Suprapubic skin (tissue), 4 donors: ENCODE measurements at regions not wholly inside any gene's neighbourhood (a gene's known extent, or its start where the extent isn't known, plus 50 kb on each side); places are given as distances from the start of the nearest gene placed in this dataset.
"Not testable (repeated sequence)": the region's sequence is repeated elsewhere in the genome, so short reads cannot be mapped to it uniquely, and the experiment has no call there.

Source experiments
- DNase-seq, 2 donors: peaks; one replicate each; pipeline ENCODE4 v3.0.0-alpha.2; 2019; ENCODE audit warnings: low spot score in 2 of 2
- H3K27ac ChIP-seq: fragments of 200-600 bp; sonication (generic); one replicate; pipeline ENCODE4 v1.5.1; 2019
- H3K27me3 ChIP-seq: fragments of 200-600 bp; sonication (generic); one replicate; pipeline ENCODE4 v1.5.1; 2019
- H3K36me3 ChIP-seq: fragments of 200-600 bp; sonication (generic); one replicate; pipeline ENCODE4 v1.5.1; 2019
- H3K4me1 ChIP-seq: fragments of 200-600 bp; sonication (generic); one replicate; pipeline ENCODE4 v1.5.1; 2019
- H3K4me3 ChIP-seq: fragments of 200-600 bp; sonication (generic); one replicate; pipeline ENCODE4 v1.5.1; 2019; ENCODE audit warnings: mild to moderate bottlenecking
- H3K9me3 ChIP-seq: fragments of 200-600 bp; sonication (generic); one replicate; pipeline ENCODE4 v1.5.1; 2019
- CTCF ChIP-seq, 2 donors: fragments of 200-600 bp in 1 of 2; fragments of 450-650 bp in 1 of 2; sonication (generic) in 1 of 2; IDR thresholded peaks; one replicate each; pipeline ENCODE4 v1.5.1; 2016 to 2019; ENCODE audit warnings: antibody characterized with exemption in 2 of 2, mild to moderate bottlenecking in 1 of 2, moderate library complexity in 1 of 2
- EP300 ChIP-seq: sonication (generic); formaldehyde crosslinking; IDR thresholded peaks from one replicate; pipeline ENCODE4 v1.6.1; 2017; ENCODE audit warnings: antibody characterized with exemption
- POLR2A ChIP-seq, 2 donors: fragments of 450-650 bp; IDR thresholded peaks; one replicate each; pipeline ENCODE4 v1.6.1; 2017; ENCODE audit warnings: antibody characterized with exemption in 2 of 2, mild to moderate bottlenecking in 2 of 2, moderate library complexity in 2 of 2
- POLR2AphosphoS5 ChIP-seq, 3 donors: sonication (generic); formaldehyde crosslinking; IDR thresholded peaks; one replicate each; pipeline ENCODE4 v1.6.1; 2017; ENCODE audit warnings: antibody characterized with exemption in 3 of 3
- WGBS: methylation state at CpG from one replicate; pipeline ENCODE4 v1.1.5; 2018; 5-methylcytosine and 5-hydroxymethylcytosine counted together

GRCh38 chr12:125853670-125854069, 788.4 kb downstream of the AACS start:
- Histone ChIP-seq H3K27ac (no peak overlapping the region), H3K9me3 (no peaks in the 10 kb centered on the region), H3K4me3 (no peak overlapping the region), H3K27me3 (no peaks in the 10 kb centered on the region), H3K4me1 (no peaks in the 10 kb centered on the region), H3K36me3 (no peaks in the 10 kb centered on the region)
- no peak for TF ChIP-seq EP300
- TF ChIP-seq POLR2AphosphoS5 (IDR thresholded peaks at IDR 0.05) = no peak
- no peak for TF ChIP-seq CTCF (IDR thresholded peaks at IDR 0.05)
- no peak for TF ChIP-seq POLR2A (IDR thresholded peaks at IDR 0.05)
- DNase-seq = no peak
- WGBS = 40% methylated on average over 1 of the region's 1 CpG

- Histone ChIP-seq H3K4me1 (no peaks in the 10 kb centered on the region), H3K27me3 (peaks cover 2% of the 10 kb centered on the region), H3K27ac (no peak overlapping the region), H3K36me3 (no peaks in the 10 kb centered on the region), H3K9me3 (peaks cover 4% of the 10 kb centered on the region), H3K4me3 (no peak overlapping the region)
- 53% methylated on average over 3 of the region's 3 CpGs for WGBS
- no peak for DNase-seq
- TF ChIP-seq EP300 = no peak
- TF ChIP-seq POLR2A (IDR thresholded peaks at IDR 0.05) = no peak
- TF ChIP-seq POLR2AphosphoS5 (IDR thresholded peaks at IDR 0.05) = no peak
- no peak for TF ChIP-seq CTCF (IDR thresholded peaks at IDR 0.05)
These were observed 791.1 kb downstream of the AACS start for GRCh38 chr12:125856366-125856765.

- DNase-seq = no peak
- no peaks in the 10 kb centered on the region for H3K4me1 ChIP-seq
- peaks cover 6% of the 10 kb centered on the region for H3K27me3 ChIP-seq
- H3K4me3 ChIP-seq = no peak overlapping the region
- H3K27ac ChIP-seq = no peak overlapping the region
- 66% methylated on average over 3 of the region's 3 CpGs for WGBS
- no peaks in the 10 kb centered on the region for H3K36me3 ChIP-seq
- TF ChIP-seq POLR2AphosphoS5 (IDR thresholded peaks at IDR 0.05) (no peak), POLR2A (IDR thresholded peaks at IDR 0.05) (no peak), CTCF (IDR thresholded peaks at IDR 0.05) (no peak), EP300 (no peak)
- peaks cover 6% of the 10 kb centered on the region for H3K9me3 ChIP-seq
These were observed 791.7 kb downstream of the AACS start for GRCh38 chr12:125856896-125857295.

- DNase-seq = no peak
- H3K36me3 ChIP-seq = no peaks in the 10 kb centered on the region
- 85% methylated on average over 17 of the region's 17 CpGs for WGBS
- peaks cover 11% of the 10 kb centered on the region for H3K9me3 ChIP-seq
- H3K4me1 ChIP-seq = no peaks in the 10 kb centered on the region
- H3K27me3 ChIP-seq = peaks cover 6% of the 10 kb centered on the region
- H3K4me3 ChIP-seq = no peak overlapping the region
- TF ChIP-seq POLR2AphosphoS5 (IDR thresholded peaks at IDR 0.05) (no peak), CTCF (IDR thresholded peaks at IDR 0.05) (no peak), POLR2A (IDR thresholded peaks at IDR 0.05) (no peak), EP300 (no peak)
- no peak overlapping the region for H3K27ac ChIP-seq
These were observed 795.5 kb downstream of the AACS start for GRCh38 chr12:125860672-125861288.

- Histone ChIP-seq H3K27me3 (peaks cover 6% of the 10 kb centered on the region), H3K27ac (no peak overlapping the region), H3K36me3 (no peaks in the 10 kb centered on the region), H3K4me3 (no peak overlapping the region), H3K4me1 (no peaks in the 10 kb centered on the region), H3K9me3 (peaks cover 11% of the 10 kb centered on the region)
- 45% methylated on average over 53 of the region's 68 CpGs for WGBS
- no peak for TF ChIP-seq EP300
- no peak for TF ChIP-seq POLR2AphosphoS5 (IDR thresholded peaks at IDR 0.05)
- no peak for TF ChIP-seq CTCF (IDR thresholded peaks at IDR 0.05)
- no peak for TF ChIP-seq POLR2A (IDR thresholded peaks at IDR 0.05)
- no peak for DNase-seq
These were observed 796.4 kb downstream of the AACS start for GRCh38 chr12:125861299-125862281.

GRCh38 chr12:125865236-125865635, 800.0 kb downstream of the AACS start:
- not testable (repeated sequence) for H3K36me3 ChIP-seq, DNase-seq, H3K4me3 ChIP-seq, H3K27me3 ChIP-seq, H3K4me1 ChIP-seq, H3K27ac ChIP-seq
- WGBS = 90% methylated on average over 6 of the region's 6 CpGs
- peaks cover 11% of the 10 kb centered on the region for H3K9me3 ChIP-seq
